GM21825 (cell line): ENCODE measurements at regions not wholly inside any gene's neighbourhood (a gene's known extent, or its start where the extent isn't known, plus 50 kb on each side); places are given as distances from the start of the nearest gene placed in this dataset.
"Not testable (repeated sequence)": the region's sequence is repeated elsewhere in the genome, so short reads cannot be mapped to it uniquely, and the experiment has no call there.

ENCODE experiments used
- ATAC-seq: cut with Tn5 transposase; IDR thresholded peaks from one replicate; pipeline ENCODE4 v1.9.1; 2021; ENCODE audit warnings: mild to moderate bottlenecking, moderate library complexity; ENCODE audit not compliant: unreplicated experiment

GRCh38 chr13:50543782-50544181, 299.7 kb downstream of the DLEU7 start:
- no peak for ATAC-seq

GRCh38 chr13:50544211-50544610, 299.3 kb downstream of the DLEU7 start:
- ATAC-seq, result no peak

- ATAC-seq, result not testable (repeated sequence)
Observed at GRCh38 chr13:50547175-50547574, 296.3 kb downstream of the DLEU7 start.

- no peak for ATAC-seq
Observed at GRCh38 chr13:50548586-50548985, 294.9 kb downstream of the DLEU7 start.

GRCh38 chr13:50549221-50549942, 294.1 kb downstream of the DLEU7 start:
- ATAC-seq, result no peak

GRCh38 chr13:50550151-50550550, 293.3 kb downstream of the DLEU7 start:
- no peak for ATAC-seq

GRCh38 chr13:50552424-50552966, 291.0 kb downstream of the DLEU7 start:
- ATAC-seq, result no peak

GRCh38 chr13:50561739-50562138, 281.8 kb downstream of the DLEU7 start:
- no peak for ATAC-seq

- no peak for ATAC-seq
Observed at GRCh38 chr13:50566646-50567045, 276.8 kb downstream of the DLEU7 start.

GRCh38 chr13:50572129-50572528, 271.4 kb downstream of the DLEU7 start:
- ATAC-seq, result no peak

GRCh38 chr13:50573066-50573465, 270.4 kb downstream of the DLEU7 start:
- ATAC-seq, result no peak

GRCh38 chr13:50574731-50575130, 268.8 kb downstream of the DLEU7 start:
- ATAC-seq, result no peak

- ATAC-seq, result no peak
Observed at GRCh38 chr13:50575138-50575537, 268.4 kb downstream of the DLEU7 start.

- no peak for ATAC-seq
Observed at GRCh38 chr13:50576156-50576555, 267.3 kb downstream of the DLEU7 start.

GRCh38 chr13:50577806-50578205, 265.7 kb downstream of the DLEU7 start:
- ATAC-seq, result no peak

- no peak for ATAC-seq
Observed at GRCh38 chr13:50580684-50581305, 262.7 kb downstream of the DLEU7 start.

- no peak for ATAC-seq
Observed at GRCh38 chr13:50581586-50582196, 261.8 kb downstream of the DLEU7 start.

- no peak for ATAC-seq
Observed at GRCh38 chr13:50584856-50585580, 258.5 kb downstream of the DLEU7 start.

GRCh38 chr13:50585674-50586413, 257.6 kb downstream of the DLEU7 start:
- ATAC-seq, result no peak

- no peak for ATAC-seq
Observed at GRCh38 chr13:50586414-50587083, 256.9 kb downstream of the DLEU7 start.
